ENCODE measurements at regions not wholly inside any gene's neighbourhood (a gene's known extent, or its start where the extent isn't known, plus 50 kb on each side); places are given as distances from the start of the nearest gene placed in this dataset.

DNA sequence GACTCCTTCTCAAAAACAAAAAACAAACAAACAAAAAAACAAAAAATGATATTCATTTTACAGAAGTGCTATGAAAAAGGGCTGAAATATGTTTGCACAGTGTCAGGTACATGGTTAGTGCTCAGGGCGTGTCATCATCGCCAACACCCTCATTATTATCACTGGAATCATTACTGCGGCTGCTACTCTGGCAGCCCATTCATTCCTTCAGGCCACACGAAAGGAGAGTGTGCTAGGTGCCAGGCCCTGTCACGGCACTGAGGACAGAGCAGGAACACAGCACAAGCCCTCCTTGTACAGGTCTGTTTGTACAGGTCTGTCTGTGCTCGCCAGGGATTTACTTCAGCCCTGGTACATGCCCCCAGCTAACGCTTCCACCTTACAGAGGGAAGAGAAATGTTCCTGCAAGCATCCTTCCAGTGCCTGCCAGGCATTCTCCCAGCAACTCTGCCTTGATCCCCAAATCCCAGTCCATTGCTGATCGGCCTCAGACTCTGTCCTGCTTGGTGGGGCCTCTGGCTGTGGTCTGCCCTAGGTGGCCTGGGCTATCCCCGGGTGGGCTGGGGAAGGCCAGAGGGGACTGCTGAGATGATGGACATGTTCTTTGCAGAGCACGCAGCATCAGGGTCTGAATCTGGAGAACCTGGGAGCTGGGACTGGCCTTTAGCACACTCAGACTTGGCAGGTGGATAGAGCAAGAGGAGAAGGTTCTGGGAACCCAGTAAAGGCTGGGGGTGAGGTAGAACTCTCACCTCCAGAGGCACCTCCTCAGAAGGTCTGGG, 210.7 kb downstream of the URI1 start:
- no peak for DNase-seq (ENCODE audit: low read depth, low spot score)
- peaks cover 21% of the 10 kb centered on the region; the same call in 1 of the 2 replicates for H3K27me3 ChIP-seq (ENCODE audit: insufficient read depth, low read length)
- TF ChIP-seq FOSL1 (IDR thresholded peaks at IDR 0.05; ENCODE audit: low read depth) (no peak), TCF7L2 (IDR thresholded peaks at IDR 0.05; ENCODE audit: borderline replicate concordance, extremely low read depth, insufficient read depth, insufficient read length) (no peak), SRF (IDR thresholded peaks at IDR 0.05; ENCODE audit: low read depth) (no peak), YY1 (IDR thresholded peaks at IDR 0.05; ENCODE audit: extremely low read depth, insufficient replicate concordance, low read depth, low read length) (no peak), ZFX (IDR thresholded peaks at IDR 0.05) (no peak), POLR2AphosphoS5 (IDR thresholded peaks at IDR 0.05; ENCODE audit: low read depth, low read length) (no peak), EGR1 (IDR thresholded peaks at IDR 0.05; ENCODE audit: low read depth) (no peak), RAD21 (IDR thresholded peaks at IDR 0.05; ENCODE audit: low read depth) (no peak), POLR2A (IDR thresholded peaks at IDR 0.05; ENCODE audit: borderline replicate concordance, extremely low read depth, insufficient read depth, insufficient read length) (no peak), CEBPB (IDR thresholded peaks at IDR 0.05; ENCODE audit: low read depth) (no peak), EZH2 (IDR thresholded peaks at IDR 0.05) (no peak), ZNF274 (IDR thresholded peaks at IDR 0.05; ENCODE audit: low read depth, low read length) (no peak)
- TF ChIP-seq, protein P1, sequence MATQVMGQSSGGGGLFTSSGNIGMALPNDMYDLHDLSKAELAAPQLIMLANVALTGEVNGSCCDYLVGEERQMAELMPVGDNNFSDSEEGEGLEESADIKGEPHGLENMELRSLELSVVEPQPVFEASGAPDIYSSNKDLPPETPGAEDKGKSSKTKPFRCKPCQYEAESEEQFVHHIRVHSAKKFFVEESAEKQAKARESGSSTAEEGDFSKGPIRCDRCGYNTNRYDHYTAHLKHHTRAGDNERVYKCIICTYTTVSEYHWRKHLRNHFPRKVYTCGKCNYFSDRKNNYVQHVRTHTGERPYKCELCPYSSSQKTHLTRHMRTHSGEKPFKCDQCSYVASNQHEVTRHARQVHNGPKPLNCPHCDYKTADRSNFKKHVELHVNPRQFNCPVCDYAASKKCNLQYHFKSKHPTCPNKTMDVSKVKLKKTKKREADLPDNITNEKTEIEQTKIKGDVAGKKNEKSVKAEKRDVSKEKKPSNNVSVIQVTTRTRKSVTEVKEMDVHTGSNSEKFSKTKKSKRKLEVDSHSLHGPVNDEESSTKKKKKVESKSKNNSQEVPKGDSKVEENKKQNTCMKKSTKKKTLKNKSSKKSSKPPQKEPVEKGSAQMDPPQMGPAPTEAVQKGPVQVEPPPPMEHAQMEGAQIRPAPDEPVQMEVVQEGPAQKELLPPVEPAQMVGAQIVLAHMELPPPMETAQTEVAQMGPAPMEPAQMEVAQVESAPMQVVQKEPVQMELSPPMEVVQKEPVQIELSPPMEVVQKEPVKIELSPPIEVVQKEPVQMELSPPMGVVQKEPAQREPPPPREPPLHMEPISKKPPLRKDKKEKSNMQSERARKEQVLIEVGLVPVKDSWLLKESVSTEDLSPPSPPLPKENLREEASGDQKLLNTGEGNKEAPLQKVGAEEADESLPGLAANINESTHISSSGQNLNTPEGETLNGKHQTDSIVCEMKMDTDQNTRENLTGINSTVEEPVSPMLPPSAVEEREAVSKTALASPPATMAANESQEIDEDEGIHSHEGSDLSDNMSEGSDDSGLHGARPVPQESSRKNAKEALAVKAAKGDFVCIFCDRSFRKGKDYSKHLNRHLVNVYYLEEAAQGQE (IDR thresholded peaks at IDR 0.05; ENCODE audit: low read depth) = no peak
- TF ChIP-seq, protein P2, sequence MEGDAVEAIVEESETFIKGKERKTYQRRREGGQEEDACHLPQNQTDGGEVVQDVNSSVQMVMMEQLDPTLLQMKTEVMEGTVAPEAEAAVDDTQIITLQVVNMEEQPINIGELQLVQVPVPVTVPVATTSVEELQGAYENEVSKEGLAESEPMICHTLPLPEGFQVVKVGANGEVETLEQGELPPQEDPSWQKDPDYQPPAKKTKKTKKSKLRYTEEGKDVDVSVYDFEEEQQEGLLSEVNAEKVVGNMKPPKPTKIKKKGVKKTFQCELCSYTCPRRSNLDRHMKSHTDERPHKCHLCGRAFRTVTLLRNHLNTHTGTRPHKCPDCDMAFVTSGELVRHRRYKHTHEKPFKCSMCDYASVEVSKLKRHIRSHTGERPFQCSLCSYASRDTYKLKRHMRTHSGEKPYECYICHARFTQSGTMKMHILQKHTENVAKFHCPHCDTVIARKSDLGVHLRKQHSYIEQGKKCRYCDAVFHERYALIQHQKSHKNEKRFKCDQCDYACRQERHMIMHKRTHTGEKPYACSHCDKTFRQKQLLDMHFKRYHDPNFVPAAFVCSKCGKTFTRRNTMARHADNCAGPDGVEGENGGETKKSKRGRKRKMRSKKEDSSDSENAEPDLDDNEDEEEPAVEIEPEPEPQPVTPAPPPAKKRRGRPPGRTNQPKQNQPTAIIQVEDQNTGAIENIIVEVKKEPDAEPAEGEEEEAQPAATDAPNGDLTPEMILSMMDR (IDR thresholded peaks at IDR 0.05 in 2 of 3, conservative IDR thresholded peaks at IDR 0.05 in 1 of 3; ENCODE audit: borderline replicate concordance in 1 of 3, insufficient read depth in 1 of 3, low read depth in 2 of 3, low read length in 2 of 3) = no peak
- TF ChIP-seq, protein P3, sequence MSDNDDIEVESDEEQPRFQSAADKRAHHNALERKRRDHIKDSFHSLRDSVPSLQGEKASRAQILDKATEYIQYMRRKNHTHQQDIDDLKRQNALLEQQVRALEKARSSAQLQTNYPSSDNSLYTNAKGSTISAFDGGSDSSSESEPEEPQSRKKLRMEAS (IDR thresholded peaks at IDR 0.05) = no peak
- TF ChIP-seq, protein P4, sequence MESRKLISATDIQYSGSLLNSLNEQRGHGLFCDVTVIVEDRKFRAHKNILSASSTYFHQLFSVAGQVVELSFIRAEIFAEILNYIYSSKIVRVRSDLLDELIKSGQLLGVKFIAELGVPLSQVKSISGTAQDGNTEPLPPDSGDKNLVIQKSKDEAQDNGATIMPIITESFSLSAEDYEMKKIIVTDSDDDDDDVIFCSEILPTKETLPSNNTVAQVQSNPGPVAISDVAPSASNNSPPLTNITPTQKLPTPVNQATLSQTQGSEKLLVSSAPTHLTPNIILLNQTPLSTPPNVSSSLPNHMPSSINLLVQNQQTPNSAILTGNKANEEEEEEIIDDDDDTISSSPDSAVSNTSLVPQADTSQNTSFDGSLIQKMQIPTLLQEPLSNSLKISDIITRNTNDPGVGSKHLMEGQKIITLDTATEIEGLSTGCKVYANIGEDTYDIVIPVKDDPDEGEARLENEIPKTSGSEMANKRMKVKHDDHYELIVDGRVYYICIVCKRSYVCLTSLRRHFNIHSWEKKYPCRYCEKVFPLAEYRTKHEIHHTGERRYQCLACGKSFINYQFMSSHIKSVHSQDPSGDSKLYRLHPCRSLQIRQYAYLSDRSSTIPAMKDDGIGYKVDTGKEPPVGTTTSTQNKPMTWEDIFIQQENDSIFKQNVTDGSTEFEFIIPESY (IDR thresholded peaks at IDR 0.05; ENCODE audit: extremely low read depth, insufficient replicate concordance, low read length) = no peak
- H4K20me1 ChIP-seq (ENCODE audit: insufficient read depth) = no peaks in the 10 kb centered on the region
- H3K4me2 ChIP-seq (ENCODE audit: low read length) = no peak overlapping the region
- no peak overlapping the region for H3K9ac ChIP-seq (ENCODE audit: low read length)
- ChIA-PET CTCF (no interaction called here), POLR2A (no interaction called here), RAD21 (ENCODE audit: low non-redundant PET in 1 of 2, low total read pairs in 2 of 2, uncharacterized antibody in 2 of 2, unreplicated experiment in 2 of 2) (no interaction called here)
- H3K9me2 ChIP-seq (ENCODE audit: insufficient read depth) = no peaks in the 10 kb centered on the region
- H3K27ac ChIP-seq (ENCODE audit: low read depth, low read length) = no peak overlapping the region
- no peaks in the 10 kb centered on the region for H3K36me3 ChIP-seq (ENCODE audit: control insufficient read depth in 1 of 2, insufficient read depth in 2 of 2, low read length in 2 of 2)
- ATAC-seq = no peak
- H3K9me3 ChIP-seq (ENCODE audit: control insufficient read depth in 1 of 2, insufficient read depth in 1 of 2, low read depth in 1 of 2, low read length in 2 of 2) = no peaks in the 10 kb centered on the region
- no peaks in the 10 kb centered on the region for H3K4me1 ChIP-seq (ENCODE audit: control insufficient read depth in 1 of 2, insufficient read depth in 2 of 2, low read length in 2 of 2)
- no peaks in the 10 kb centered on the region for H3K79me2 ChIP-seq (ENCODE audit: insufficient read depth, low read length)
- intact Hi-C loops (cut with micrococcal nuclease) = no loop called here
- H2AFZ ChIP-seq (ENCODE audit: low read depth, low read length, poor library complexity, severe bottlenecking) = no peak overlapping the region
- H3K4me3 ChIP-seq (replicated peaks in 1 of 2; ENCODE audit: low read depth in 1 of 2, low read length in 2 of 2) = no peak overlapping the region
- no TSS peak for BruUV-seq (replicated peaks)
